K562 (cell line): ENCODE measurements at regions not wholly inside any gene's neighbourhood (a gene's known extent, or its start where the extent isn't known, plus 50 kb on each side); places are given as distances from the start of the nearest gene placed in this dataset.
"Not testable (repeated sequence)": the region's sequence is repeated elsewhere in the genome, so short reads cannot be mapped to it uniquely, and the experiment has no call there.

ENCODE experiments used
- ATAC-seq: fragments of 200-7000 bp; cut with Tn5 transposase; 3 replicates; pipeline ENCODE4 v1.9.1; 2020; ENCODE audit warnings: moderate library complexity
- BruUV-seq: library from RNA; stranded (reverse); fragments of 400-500 nt; replicated peaks from 2 replicates; lab custom pipeline; 2021; lab: Mats Ljungman, UMichigan
- CTCF ChIA-PET: fragments of 300-600 bp; formaldehyde crosslinking; extraction: SDS; loops from one replicate; lab custom pipeline; 2021; ENCODE audit warnings: low intra/inter-chr PET ratio; lab: Yijun Ruan, JAX
- POLR2A ChIA-PET: fragments of 300-600, 350-650 bp; sonication (Branson Sonifier 250); formaldehyde crosslinking; extraction: SDS; loops from one replicate; lab custom pipeline; 2021; ENCODE audit warnings: antibody characterized with exemption, inconsistent platforms; lab: Yijun Ruan, JAX
- DNase-seq, 4 experiments: peaks; one replicate each; pipeline versions ENCODE4 v3.0.0 to v3.0.0-alpha.2; 2011 to 2018; ENCODE audit warnings: low spot score in 3 of 4, mixed read lengths in 3 of 4; ENCODE audit errors: extremely low read depth in 1 of 4
- FAIRE-seq: peaks from 2 replicates; lab custom pipeline; 2011; peaks lifted over from hg19 to GRCh38; lab: Jason Lieb, UNC
- H2AFZ ChIP-seq: 2 replicates; pipeline ENCODE4 v1.6.0; 2011; ENCODE audit warnings: low read depth, low read length, control low read depth, inconsistent platforms
- H3K27ac ChIP-seq: fragments of 200-600 bp; 3 replicates; pipeline ENCODE4 v1.8.0; 2011; ENCODE audit warnings: low read depth, mild to moderate bottlenecking, control low read depth, inconsistent platforms, low read length, moderate library complexity, mixed read lengths; ENCODE audit errors: extremely low read depth
- H3K27me3 ChIP-seq, 2 experiments: fragments of 300-600 bp in 1 of 2; 2 replicates in 1 of 2; 3 replicates in 1 of 2; pipeline versions ENCODE4 v1.6.0 to v1.8.0; 2011; ENCODE audit warnings: inconsistent platforms in 2 of 2, low read length in 2 of 2, mild to moderate bottlenecking in 1 of 2, mixed read lengths in 1 of 2, moderate library complexity in 1 of 2; ENCODE audit not compliant: control insufficient read depth in 2 of 2, insufficient read depth in 2 of 2
- H3K36me3 ChIP-seq: fragments of 300-600 bp; 3 replicates; pipeline ENCODE4 v1.8.0; 2011; ENCODE audit warnings: mild to moderate bottlenecking, low read length, inconsistent platforms; ENCODE audit not compliant: control insufficient read depth, insufficient read depth
- H3K4me1 ChIP-seq, 2 experiments: fragments of 200-600 bp in 1 of 2; replicated peaks in 1 of 2; 2 replicates in 1 of 2; 3 replicates in 1 of 2; pipeline versions ENCODE4 v1.5.1 to v1.8.0; 2011; ENCODE audit warnings: inconsistent platforms in 2 of 2, low read length in 2 of 2, mild to moderate bottlenecking in 1 of 2, mixed read lengths in 1 of 2, moderate library complexity in 1 of 2; ENCODE audit not compliant: control insufficient read depth in 2 of 2, insufficient read depth in 2 of 2
- H3K4me2 ChIP-seq: 2 replicates; pipeline ENCODE4 v1.6.1; 2011; ENCODE audit warnings: low read length, control low read depth, inconsistent platforms, mixed read lengths; ENCODE audit not compliant: insufficient read depth
- H3K4me3 ChIP-seq: fragments of 200-600 bp; sonication (generic), shearing (Covaris generic); 2 replicates; pipeline ENCODE4 v1.5.1; 2016; ENCODE audit warnings: control low read depth, inconsistent platforms
- H3K79me2 ChIP-seq: fragments of 200-600 bp; 3 replicates; pipeline ENCODE4 v1.8.0; 2011; ENCODE audit warnings: low read length, inconsistent platforms; ENCODE audit not compliant: control insufficient read depth, insufficient read depth
- H3K9ac ChIP-seq, 2 experiments: 2 replicates each; pipeline versions ENCODE4 v1.6.0 to v1.6.1; 2011; ENCODE audit warnings: low read depth in 2 of 2, low read length in 2 of 2, control low read depth in 1 of 2, inconsistent platforms in 1 of 2, mild to moderate bottlenecking in 1 of 2, mixed read lengths in 1 of 2; ENCODE audit not compliant: insufficient read depth in 1 of 2
- H3K9me1 ChIP-seq: one replicate; pipeline ENCODE4 v1.6.0; 2011; ENCODE audit warnings: inconsistent platforms, mild to moderate bottlenecking, low read length, moderate library complexity; ENCODE audit not compliant: control insufficient read depth, insufficient read depth
- H3K9me3 ChIP-seq: replicated peaks from 2 replicates; pipeline ENCODE4 v1.5.1; 2011; ENCODE audit warnings: low read depth, low read length, inconsistent platforms; ENCODE audit not compliant: control insufficient read depth, insufficient read depth
- H4K20me1 ChIP-seq: replicated peaks from 2 replicates; pipeline ENCODE4 v1.6.1; 2011; ENCODE audit warnings: low read length, inconsistent platforms, mixed read lengths; ENCODE audit not compliant: control insufficient read depth, insufficient read depth
- WGBS: fragments of 100-300 bp; shearing (Covaris generic); methylation state at CpG from one replicate; pipeline ENCODE4 v1.1.6; 2016; ENCODE audit warnings: low coverage, mixed read lengths; ENCODE audit not compliant: insufficient coverage; ENCODE audit errors: missing lambda C conversion rate; 5-methylcytosine and 5-hydroxymethylcytosine counted together
- in situ Hi-C: fragments of 300-500 bp; cut with MboI; formaldehyde crosslinking; loops from 4 replicates; pipeline ENCODE4 v1.15.0; 2018; ENCODE audit warnings: inconsistent platforms, mixed read lengths
- intact Hi-C: fragments of 100-400 bp; cut with micrococcal nuclease; formaldehyde crosslinking; loops from 2 replicates; pipeline ENCODE4 v1.14.2; 2022

DNA sequence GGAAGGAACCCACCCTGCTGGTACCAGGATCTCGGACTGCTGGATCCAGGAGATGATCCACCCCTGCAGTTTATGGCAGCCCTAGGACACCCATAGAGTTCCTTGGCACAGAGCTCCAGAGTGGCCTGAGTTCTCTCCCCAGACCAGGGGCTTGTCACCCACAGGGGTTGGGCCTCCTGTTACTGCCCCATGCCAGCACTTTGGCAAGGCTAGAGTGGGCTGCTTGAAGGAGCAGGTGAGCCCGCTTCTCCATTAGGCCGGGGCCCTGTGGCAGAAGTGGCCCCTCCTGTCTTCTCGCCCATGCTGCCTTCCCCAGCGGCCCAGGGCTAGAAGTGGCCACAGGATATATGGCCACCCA lies 1073.9 kb downstream of the RPIA start:
- not testable (repeated sequence) for FAIRE-seq, BruUV-seq
- WGBS, result under 1% methylated on average over 5 of the region's 5 CpGs

GRCh38 chr2:89766141-89766990 lies 1074.9 kb downstream of the RPIA start:
- H3K9me3 ChIP-seq, H3K79me2 ChIP-seq, H3K4me2 ChIP-seq, ATAC-seq, H3K9me1 ChIP-seq, CTCF ChIA-PET, H3K4me1 ChIP-seq, FAIRE-seq, H3K4me3 ChIP-seq, BruUV-seq, H3K27ac ChIP-seq, POLR2A ChIA-PET, H2AFZ ChIP-seq, in situ Hi-C loops, intact Hi-C loops, DNase-seq, H3K36me3 ChIP-seq, H3K9ac ChIP-seq, H4K20me1 ChIP-seq: not testable (repeated sequence)
- H3K27me3 ChIP-seq, result peaks cover 6 to 16% of the 10 kb centered on the region in 2 experiments; a peak in 3 of 5 replicates
- under 1% methylated on average over 19 of the region's 19 CpGs for WGBS

More for the DNA sequence above, 1073.9 kb downstream of the RPIA start:
- H3K27ac ChIP-seq, H3K9me1 ChIP-seq, H4K20me1 ChIP-seq, H3K9me3 ChIP-seq, H3K9ac ChIP-seq, H3K4me2 ChIP-seq, H3K4me1 ChIP-seq, H3K36me3 ChIP-seq, CTCF ChIA-PET, H3K79me2 ChIP-seq, H2AFZ ChIP-seq, in situ Hi-C loops, POLR2A ChIA-PET, DNase-seq, ATAC-seq, H3K4me3 ChIP-seq, intact Hi-C loops: not testable (repeated sequence)
- peaks cover 6 to 16% of the 10 kb centered on the region in 2 experiments; a peak in 3 of 5 replicates for H3K27me3 ChIP-seq

DNA sequence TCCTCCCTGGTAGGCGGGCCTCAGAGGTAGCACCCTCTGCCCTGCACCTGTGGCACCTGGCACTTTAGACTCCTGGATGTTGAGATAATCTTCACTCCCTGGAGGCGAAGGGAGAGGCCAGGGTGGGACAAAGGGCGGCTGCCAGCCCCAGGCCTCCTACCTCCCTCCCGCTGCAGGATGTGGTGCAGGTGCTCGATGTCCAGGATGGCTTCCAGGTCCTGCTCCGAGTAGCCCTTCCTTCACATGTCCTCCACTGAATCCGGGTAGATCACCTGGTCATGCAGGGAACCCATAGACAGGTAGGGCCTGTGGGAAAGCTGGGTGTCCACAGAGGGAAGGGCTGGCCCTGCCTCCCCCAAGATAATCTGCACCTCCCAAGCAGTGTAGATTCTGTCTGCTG lies 1075.6 kb downstream of the RPIA start:
- 2% methylated on average over 6 of the region's 7 CpGs for WGBS
- in situ Hi-C loops, H2AFZ ChIP-seq, intact Hi-C loops, FAIRE-seq, H3K4me2 ChIP-seq, H3K79me2 ChIP-seq, BruUV-seq, H4K20me1 ChIP-seq, CTCF ChIA-PET, H3K4me3 ChIP-seq, H3K4me1 ChIP-seq, H3K9me1 ChIP-seq, H3K36me3 ChIP-seq, H3K9ac ChIP-seq, ATAC-seq, POLR2A ChIA-PET, H3K27ac ChIP-seq, DNase-seq, H3K9me3 ChIP-seq: not testable (repeated sequence)
- peaks cover 6 to 16% of the 10 kb centered on the region in 2 experiments; a peak in 3 of 5 replicates for H3K27me3 ChIP-seq
